ENCODE measurements at regions not wholly inside any gene's neighbourhood (a gene's known extent, or its start where the extent isn't known, plus 50 kb on each side); places are given as distances from the start of the nearest gene placed in this dataset.

DNA sequence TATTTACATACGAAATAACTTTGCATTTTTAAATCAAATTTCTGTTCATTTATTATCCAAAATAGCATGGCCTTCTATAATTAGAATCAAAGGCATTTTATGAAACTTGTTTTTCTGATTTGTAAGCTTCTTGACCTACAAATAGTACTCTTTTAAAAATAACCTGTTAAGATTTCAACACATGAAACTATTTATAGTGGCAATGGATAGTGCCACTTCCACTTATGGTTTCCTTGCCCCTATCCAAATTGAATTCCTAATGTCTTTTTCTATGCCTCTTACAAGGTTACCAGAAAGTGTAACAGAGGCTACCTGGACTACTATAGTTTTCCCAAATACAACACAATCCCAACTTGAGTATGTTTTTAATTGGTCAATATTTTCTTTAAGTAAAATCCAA, 263.5 kb downstream of the SEMA3D start:
- TF ChIP-seq, protein P1, sequence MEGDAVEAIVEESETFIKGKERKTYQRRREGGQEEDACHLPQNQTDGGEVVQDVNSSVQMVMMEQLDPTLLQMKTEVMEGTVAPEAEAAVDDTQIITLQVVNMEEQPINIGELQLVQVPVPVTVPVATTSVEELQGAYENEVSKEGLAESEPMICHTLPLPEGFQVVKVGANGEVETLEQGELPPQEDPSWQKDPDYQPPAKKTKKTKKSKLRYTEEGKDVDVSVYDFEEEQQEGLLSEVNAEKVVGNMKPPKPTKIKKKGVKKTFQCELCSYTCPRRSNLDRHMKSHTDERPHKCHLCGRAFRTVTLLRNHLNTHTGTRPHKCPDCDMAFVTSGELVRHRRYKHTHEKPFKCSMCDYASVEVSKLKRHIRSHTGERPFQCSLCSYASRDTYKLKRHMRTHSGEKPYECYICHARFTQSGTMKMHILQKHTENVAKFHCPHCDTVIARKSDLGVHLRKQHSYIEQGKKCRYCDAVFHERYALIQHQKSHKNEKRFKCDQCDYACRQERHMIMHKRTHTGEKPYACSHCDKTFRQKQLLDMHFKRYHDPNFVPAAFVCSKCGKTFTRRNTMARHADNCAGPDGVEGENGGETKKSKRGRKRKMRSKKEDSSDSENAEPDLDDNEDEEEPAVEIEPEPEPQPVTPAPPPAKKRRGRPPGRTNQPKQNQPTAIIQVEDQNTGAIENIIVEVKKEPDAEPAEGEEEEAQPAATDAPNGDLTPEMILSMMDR (conservative IDR thresholded peaks at IDR 0.05 in 1 of 2, IDR thresholded peaks at IDR 0.05 in 1 of 2; ENCODE audit: extremely low read depth in 1 of 2, insufficient read depth in 1 of 2, low read depth in 1 of 2, low read length in 2 of 2): no peak
- TF ChIP-seq EZH2 (IDR thresholded peaks at IDR 0.05; ENCODE audit: borderline replicate concordance, low read length): no peak
